Cardiac septum (tissue), 1 donor: ENCODE measurements at regions not wholly inside any gene's neighbourhood (a gene's known extent, or its start where the extent isn't known, plus 50 kb on each side); places are given as distances from the start of the nearest gene placed in this dataset.
"Not testable (repeated sequence)": the region's sequence is repeated elsewhere in the genome, so short reads cannot be mapped to it uniquely, and the experiment has no call there.

Experiments used
- DNase-seq: peaks from one replicate; pipeline ENCODE4 v3.0.0-alpha.2; 2020; ENCODE audit warnings: low spot score
- intact Hi-C: fragments of 100-400 bp; cut with DNase I; formaldehyde crosslinking; loops from one replicate; pipeline ENCODE4 v1.14.0; 2022
- donor health status: DM: no; HTN: no; CAD: no.

GRCh38 chr1:228994676-228995594 is 259.7 kb downstream of the RHOU start:
- DNase-seq, result no peak
- intact Hi-C loops, result no loop called here

GRCh38 chr1:228996281-228996680 is 261.0 kb downstream of the RHOU start:
- DNase-seq, result no peak
- intact Hi-C loops, result no loop called here

- intact Hi-C loops, result no loop called here
- DNase-seq, result no peak
These were observed 262.5 kb downstream of the RHOU start for GRCh38 chr1:228997721-228998144.

GRCh38 chr1:228998179-228998578 is 262.9 kb downstream of the RHOU start:
- no peak for DNase-seq
- intact Hi-C loops, result no loop called here

- no peak for DNase-seq
- intact Hi-C loops, result no loop called here
These were observed 264.3 kb downstream of the RHOU start for GRCh38 chr1:228999446-229000170.

- intact Hi-C loops, result no loop called here
- no peak for DNase-seq
These were observed 264.9 kb downstream of the RHOU start for GRCh38 chr1:229000187-229000586.

- intact Hi-C loops, result no loop called here
- DNase-seq, result no peak
These were observed 266.3 kb downstream of the RHOU start for GRCh38 chr1:229001467-229002011.

GRCh38 chr1:229002037-229002436 is 266.8 kb downstream of the RHOU start:
- no peak for DNase-seq
- intact Hi-C loops, result no loop called here

- no peak for DNase-seq
- intact Hi-C loops, result no loop called here
These were observed 267.2 kb downstream of the RHOU start for GRCh38 chr1:229002451-229002960.

- intact Hi-C loops, result no loop called here
- DNase-seq, result no peak
These were observed 267.5 kb upstream of the RAB4A start for GRCh38 chr1:229003233-229004031.

GRCh38 chr1:229004066-229004833 is 266.7 kb upstream of the RAB4A start:
- DNase-seq, result no peak
- intact Hi-C loops, result no loop called here

- intact Hi-C loops, result no loop called here
These were observed 265.8 kb upstream of the RAB4A start for GRCh38 chr1:229005097-229005496.

GRCh38 chr1:229005556-229005955 is 265.4 kb upstream of the RAB4A start:
- intact Hi-C loops, result no loop called here
- no peak for DNase-seq

More at GRCh38 chr1:229005097-229005496, 265.8 kb upstream of the RAB4A start:
- DNase-seq, result no peak

GRCh38 chr1:229006121-229006870 is 264.6 kb upstream of the RAB4A start:
- intact Hi-C loops, result no loop called here
- no peak for DNase-seq

GRCh38 chr1:229007167-229007566 is 263.7 kb upstream of the RAB4A start:
- intact Hi-C loops, result no loop called here
- DNase-seq, result no peak

GRCh38 chr1:229007701-229008100 is 263.2 kb upstream of the RAB4A start:
- no peak for DNase-seq
- intact Hi-C loops, result no loop called here

GRCh38 chr1:229008347-229008746 is 262.6 kb upstream of the RAB4A start:
- intact Hi-C loops, result not testable (repeated sequence)

GRCh38 chr1:229011022-229011421 is 259.9 kb upstream of the RAB4A start:
- intact Hi-C loops, result no loop called here
- no peak for DNase-seq

More at GRCh38 chr1:229008347-229008746, 262.6 kb upstream of the RAB4A start:
- DNase-seq, result not testable (repeated sequence)
